IMR-90 (cell line): ENCODE measurements at regions not wholly inside any gene's neighbourhood (a gene's known extent, or its start where the extent isn't known, plus 50 kb on each side); places are given as distances from the start of the nearest gene placed in this dataset.

Source experiments
- ATAC-seq: fragments of 200-7000 bp; cut with Tn5 transposase; 2 replicates; pipeline ENCODE4 v1.9.1; 2020; ENCODE audit warnings: low read depth, mild to moderate bottlenecking, moderate library complexity
- BruUV-seq: library from RNA; stranded (reverse); fragments of 400-500 nt; replicated peaks from 2 replicates; lab custom pipeline; 2021; lab: Mats Ljungman, UMichigan
- CTCF ChIA-PET: fragments of 300-600 bp; formaldehyde crosslinking; extraction: SDS; loops from one replicate; lab custom pipeline; 2021; ENCODE audit warnings: antibody characterized with exemption; lab: Yijun Ruan, JAX
- POLR2A ChIA-PET: fragments of 300-600 bp; sonication (Branson Sonifier 250); formaldehyde crosslinking; loops from one replicate; lab custom pipeline; 2022; ENCODE audit warnings: antibody characterized with exemption; ENCODE audit not compliant: unreplicated experiment; lab: Charles Lee
- DNase-seq: peaks from one replicate; pipeline ENCODE4 v3.0.0; 2013
- H2AFZ ChIP-seq: replicated peaks from 2 replicates; pipeline ENCODE3; 2013; ENCODE audit warnings: low read length, mild to moderate bottlenecking; ENCODE audit not compliant: poor library complexity
- H2AK5ac ChIP-seq: 2 replicates; pipeline ENCODE4 v1.6.1; 2013; ENCODE audit warnings: low read depth, low read length, inconsistent platforms
- H2AK9ac ChIP-seq: replicated peaks from 2 replicates; pipeline ENCODE3; 2013; ENCODE audit warnings: mild to moderate bottlenecking, low read depth, low read length, moderate library complexity; ENCODE audit not compliant: poor library complexity
- H2BK120ac ChIP-seq: 2 replicates; pipeline ENCODE4 v1.6.1; 2013; ENCODE audit warnings: low read depth, low read length, inconsistent platforms
- H2BK15ac ChIP-seq: 3 replicates; pipeline ENCODE4 v1.6.1; 2013; ENCODE audit warnings: low read depth, low read length, inconsistent platforms
- H2BK20ac ChIP-seq: 2 replicates; pipeline ENCODE4 v1.6.1; 2013; ENCODE audit warnings: low read depth, mild to moderate bottlenecking, inconsistent platforms, low read length, moderate library complexity
- H2BK5ac ChIP-seq: 2 replicates; pipeline ENCODE4 v1.6.1; 2013; ENCODE audit warnings: mild to moderate bottlenecking, low read depth, low read length, inconsistent platforms; ENCODE audit not compliant: poor library complexity, severe bottlenecking
- H3K14ac ChIP-seq: replicated peaks from 2 replicates; pipeline ENCODE4 v1.6.1; 2013; ENCODE audit warnings: low read depth, low read length, inconsistent platforms
- H3K18ac ChIP-seq: 2 replicates; pipeline ENCODE4 v1.6.1; 2013; ENCODE audit warnings: low read depth, low read length, control low read depth
- H3K23ac ChIP-seq: 2 replicates; pipeline ENCODE4 v1.6.1; 2013; ENCODE audit warnings: low read depth, low read length, inconsistent platforms
- H3K27ac ChIP-seq: 2 replicates; pipeline ENCODE4 v1.5.1; 2013; ENCODE audit warnings: mild to moderate bottlenecking, control low read depth, low read length; ENCODE audit not compliant: insufficient read depth
- H3K27me3 ChIP-seq: 2 replicates; pipeline ENCODE4 v1.6.1; 2013; ENCODE audit warnings: low read length; ENCODE audit not compliant: control insufficient read depth, insufficient read depth
- H3K36me3 ChIP-seq: 2 replicates; pipeline ENCODE4 v1.6.1; 2013; ENCODE audit warnings: low read length, mixed read lengths; ENCODE audit not compliant: control insufficient read depth, insufficient read depth
- H3K4ac ChIP-seq: 2 replicates; pipeline ENCODE4 v1.6.1; 2013; ENCODE audit warnings: low read depth, low read length, inconsistent platforms
- H3K4me1 ChIP-seq: 2 replicates; pipeline ENCODE4 v1.6.1; 2013; ENCODE audit warnings: low read length, mixed read lengths; ENCODE audit not compliant: control insufficient read depth, insufficient read depth
- H3K4me2 ChIP-seq: 2 replicates; pipeline ENCODE4 v1.6.1; 2013; ENCODE audit warnings: low read depth, mild to moderate bottlenecking, control low read depth, low read length, moderate library complexity
- H3K4me3 ChIP-seq: 2 replicates; pipeline ENCODE4 v1.5.1; 2013; ENCODE audit warnings: low read depth, mild to moderate bottlenecking, control low read depth, low read length, moderate library complexity; ENCODE audit not compliant: insufficient read depth
- H3K56ac ChIP-seq: 2 replicates; pipeline ENCODE4 v1.6.1; 2013; ENCODE audit warnings: low read length, inconsistent platforms; ENCODE audit not compliant: insufficient read depth; ENCODE audit errors: extremely low read depth
- H3K79me1 ChIP-seq, 2 experiments: 2 replicates each; pipeline ENCODE4 v1.6.1; 2013; ENCODE audit warnings: low read length in 2 of 2, inconsistent platforms in 1 of 2, low read depth in 1 of 2
- H3K9ac ChIP-seq: 2 replicates; pipeline ENCODE4 v1.6.1; 2013; ENCODE audit warnings: low read depth, low read length, control low read depth
- H3K9me1 ChIP-seq: 2 replicates; pipeline ENCODE4 v1.6.1; 2013; ENCODE audit warnings: low read length, inconsistent platforms; ENCODE audit not compliant: insufficient read depth
- H3K9me3 ChIP-seq: 2 replicates; pipeline ENCODE4 v1.6.1; 2013; ENCODE audit warnings: low read length; ENCODE audit not compliant: control insufficient read depth, insufficient read depth
- H4K20me1 ChIP-seq: 2 replicates; pipeline ENCODE4 v1.6.1; 2013; ENCODE audit warnings: low read length, inconsistent platforms; ENCODE audit not compliant: insufficient read depth
- H4K5ac ChIP-seq: 2 replicates; pipeline ENCODE4 v1.6.1; 2013; ENCODE audit warnings: mild to moderate bottlenecking, low read depth, low read length, control low read depth
- H4K8ac ChIP-seq, 2 experiments: 2 replicates each; pipeline ENCODE4 v1.6.1; 2013; ENCODE audit warnings: low read depth in 2 of 2, low read length in 2 of 2, control low read depth in 1 of 2, inconsistent platforms in 1 of 2
- H4K91ac ChIP-seq: 2 replicates; pipeline ENCODE4 v1.6.1; 2013; ENCODE audit warnings: low read depth, low read length, inconsistent platforms; ENCODE audit not compliant: insufficient read depth
- CEBPB ChIP-seq: IDR thresholded peaks from 2 replicates; pipeline ENCODE4 v1.6.1; 2012; ENCODE audit warnings: low read depth, low read length, improper control_type of control experiment
- FOS ChIP-seq: fragments of 150-350 bp; IDR thresholded peaks from 2 replicates; pipeline ENCODE4 v1.6.1; 2016; ENCODE audit warnings: low read depth, low read length
- MAFK ChIP-seq: IDR thresholded peaks from 2 replicates; pipeline ENCODE4 v1.6.1; 2012; ENCODE audit warnings: low read depth, low read length, improper control_type of control experiment
- MAZ ChIP-seq: IDR thresholded peaks from 2 replicates; pipeline ENCODE4 v1.6.1; 2012; ENCODE audit warnings: low read depth, mild to moderate bottlenecking, low read length, improper control_type of control experiment, moderate library complexity, borderline replicate concordance
- NFE2L2 ChIP-seq: fragments of 150-350 bp; IDR thresholded peaks from 2 replicates; pipeline ENCODE4 v1.6.1; 2016; ENCODE audit warnings: low read depth, mild to moderate bottlenecking, low read length
- POLR2A ChIP-seq: IDR thresholded peaks from 2 replicates; pipeline ENCODE4 v1.6.1; 2012; ENCODE audit warnings: mild to moderate bottlenecking, low read depth, low read length
- RCOR1 ChIP-seq: IDR thresholded peaks from 2 replicates; pipeline ENCODE4 v1.6.1; 2012; ENCODE audit warnings: mild to moderate bottlenecking, low read length, improper control_type of control experiment; ENCODE audit not compliant: insufficient replicate concordance
- RFX5 ChIP-seq: IDR thresholded peaks from 2 replicates; pipeline ENCODE4 v1.8.0; 2012; ENCODE audit warnings: low read depth, mild to moderate bottlenecking, low read length, moderate library complexity
- WGBS, 2 experiments: methylation state at CpG; one replicate each; pipeline versions ENCODE4 v1.1.5 to v1.1.7; 2013; ENCODE audit warnings: missing lambda C conversion rate in 2 of 2; ENCODE audit not compliant: insufficient read length in 1 of 2; ENCODE audit errors: extremely low coverage in 2 of 2; 5-methylcytosine and 5-hydroxymethylcytosine counted together
- dilution Hi-C: fragments of 300-500 bp; cut with HindIII; formaldehyde crosslinking; loops from one replicate; pipeline ENCODE4 v1.14.3; 2018; ENCODE audit warnings: low sequenced_read_pairs; ENCODE audit not compliant: unreplicated experiment
- in situ Hi-C: fragments of 300-500 bp; cut with MboI; formaldehyde crosslinking; loops from 3 replicates; pipeline ENCODE4 v1.14.3; 2019; ENCODE audit warnings: low sequenced_read_pairs, inconsistent platforms, mixed read lengths
- intact Hi-C: fragments of 100-400 bp; cut with micrococcal nuclease; formaldehyde crosslinking; loops from 2 replicates; pipeline ENCODE4 v1.10.0; 2022
- TF ChIP-seq, protein P1 (sequence below): fragments of 150-350 bp; IDR thresholded peaks from 2 replicates; pipeline ENCODE4 v1.6.1; 2016; ENCODE audit warnings: low read depth, mild to moderate bottlenecking, low read length, moderate library complexity, borderline replicate concordance
- TF ChIP-seq, protein P2 (sequence below): fragments of 150-350 bp; IDR thresholded peaks from 2 replicates; pipeline ENCODE4 v1.6.1; 2017; ENCODE audit warnings: mild to moderate bottlenecking, antibody characterized with exemption, low read length, low read depth

DNA sequence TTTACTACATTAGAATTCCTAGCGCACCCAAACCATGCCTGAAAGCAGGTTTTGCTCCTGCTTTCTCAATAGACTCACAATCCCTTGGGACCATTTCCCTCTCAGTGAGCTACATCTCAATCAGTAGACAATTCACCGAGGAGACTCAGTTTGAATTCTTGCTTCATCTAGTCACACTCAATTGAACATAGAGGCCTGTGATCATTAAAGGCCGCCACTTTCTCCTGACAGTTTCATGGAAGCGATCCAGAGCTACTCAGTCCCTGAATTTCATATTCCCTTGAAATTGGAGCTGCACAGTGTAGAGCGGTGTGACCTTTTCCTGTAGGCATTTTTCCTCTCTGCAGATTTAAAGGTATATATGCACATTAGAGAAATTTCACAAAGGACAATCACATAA is 193.9 kb upstream of the SPOCK3 start:
- CTCF ChIA-PET: no interaction called here

More for the DNA sequence above, 193.9 kb upstream of the SPOCK3 start:
- Histone ChIP-seq H2AK5ac (no peak overlapping the region), H3K4me2 (no peak overlapping the region), H3K36me3 (no peaks in the 10 kb centered on the region), H3K27me3 (no peaks in the 10 kb centered on the region), H2BK20ac (no peak overlapping the region), H2AFZ (no peak overlapping the region), H2BK120ac (no peak overlapping the region), H3K9me3 (peaks cover 11% of the 10 kb centered on the region), H4K5ac (no peak overlapping the region), H3K27ac (no peak overlapping the region), H3K14ac (no peak overlapping the region), H3K4ac (no peak overlapping the region), H4K8ac (no peak overlapping the region), H4K91ac (no peak overlapping the region), H3K4me3 (no peak overlapping the region), H4K20me1 (no peaks in the 10 kb centered on the region), H2BK15ac (no peak overlapping the region), H3K23ac (no peak overlapping the region), H3K9me1 (no peaks in the 10 kb centered on the region), H3K79me1 (no peaks in the 10 kb centered on the region), H3K56ac (no peak overlapping the region), H2BK5ac (no peak overlapping the region), H2AK9ac (no peak overlapping the region), H3K9ac (no peak overlapping the region), H3K4me1 (no peaks in the 10 kb centered on the region), H3K18ac (no peak overlapping the region)
- WGBS, 2 experiments: 0% methylated on average over 1 of the region's 5 CpGs; no CpG with 5 or more reads in 1 of the 2 experiments
- BruUV-seq: no TSS peak
- POLR2A ChIA-PET: no interaction called here
- in situ Hi-C loops: no loop called here
- dilution Hi-C loops: no loop called here
- intact Hi-C loops: no loop called here
- DNase-seq: no peak
- TF ChIP-seq FOS: no peak
- no peak for TF ChIP-seq RFX5
- TF ChIP-seq, protein P1, sequence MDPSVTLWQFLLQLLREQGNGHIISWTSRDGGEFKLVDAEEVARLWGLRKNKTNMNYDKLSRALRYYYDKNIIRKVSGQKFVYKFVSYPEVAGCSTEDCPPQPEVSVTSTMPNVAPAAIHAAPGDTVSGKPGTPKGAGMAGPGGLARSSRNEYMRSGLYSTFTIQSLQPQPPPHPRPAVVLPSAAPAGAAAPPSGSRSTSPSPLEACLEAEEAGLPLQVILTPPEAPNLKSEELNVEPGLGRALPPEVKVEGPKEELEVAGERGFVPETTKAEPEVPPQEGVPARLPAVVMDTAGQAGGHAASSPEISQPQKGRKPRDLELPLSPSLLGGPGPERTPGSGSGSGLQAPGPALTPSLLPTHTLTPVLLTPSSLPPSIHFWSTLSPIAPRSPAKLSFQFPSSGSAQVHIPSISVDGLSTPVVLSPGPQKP: no peak
- TF ChIP-seq, protein P2, sequence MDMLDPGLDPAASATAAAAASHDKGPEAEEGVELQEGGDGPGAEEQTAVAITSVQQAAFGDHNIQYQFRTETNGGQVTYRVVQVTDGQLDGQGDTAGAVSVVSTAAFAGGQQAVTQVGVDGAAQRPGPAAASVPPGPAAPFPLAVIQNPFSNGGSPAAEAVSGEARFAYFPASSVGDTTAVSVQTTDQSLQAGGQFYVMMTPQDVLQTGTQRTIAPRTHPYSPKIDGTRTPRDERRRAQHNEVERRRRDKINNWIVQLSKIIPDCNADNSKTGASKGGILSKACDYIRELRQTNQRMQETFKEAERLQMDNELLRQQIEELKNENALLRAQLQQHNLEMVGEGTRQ: no peak
- no peak for TF ChIP-seq POLR2A
- no peak for TF ChIP-seq CEBPB
- no peak for TF ChIP-seq RCOR1
- no peak for TF ChIP-seq MAZ
- no peak for TF ChIP-seq MAFK
- TF ChIP-seq NFE2L2: no peak
- ATAC-seq: no peak
